ENCODE measurements at regions not wholly inside any gene's neighbourhood (a gene's known extent, or its start where the extent isn't known, plus 50 kb on each side); places are given as distances from the start of the nearest gene placed in this dataset.
A peak's percentile ranks its signal among the peaks of the same experiment; 100 is the strongest.
"Not testable (repeated sequence)": the region's sequence is repeated elsewhere in the genome, so short reads cannot be mapped to it uniquely, and the experiment has no call there.

GRCh38 chr2:87199228-87199627 lies 177.6 kb upstream of the PLGLB1 start:
- not testable (repeated sequence) for DNase-seq

GRCh38 chr2:87204569-87205147 lies 183.0 kb upstream of the PLGLB1 start:
- DNase-seq, result not testable (repeated sequence)

GRCh38 chr2:87212938-87213337 lies 191.3 kb upstream of the PLGLB1 start:
- DNase-seq, result not testable (repeated sequence)

- not testable (repeated sequence) for DNase-seq
Measured at GRCh38 chr2:87217005-87217404, 195.4 kb upstream of the PLGLB1 start.

- DNase-seq, result not testable (repeated sequence)
Measured at GRCh38 chr2:87217741-87218410, 196.2 kb upstream of the PLGLB1 start.

- not testable (repeated sequence) for DNase-seq
Measured at GRCh38 chr2:87220651-87221050, 199.0 kb upstream of the PLGLB1 start.

GRCh38 chr2:87222131-87222530 lies 200.5 kb upstream of the PLGLB1 start:
- DNase-seq, result not testable (repeated sequence)

- not testable (repeated sequence) for DNase-seq
Measured at GRCh38 chr2:87223873-87224272, 202.2 kb upstream of the PLGLB1 start.

- peak; percentile 22 to 63 for DNase-seq
Measured at GRCh38 chr2:87229091-87229689, 207.5 kb upstream of the PLGLB1 start.

GRCh38 chr2:87229964-87230363 lies 208.3 kb upstream of the PLGLB1 start:
- not testable (repeated sequence) for DNase-seq

GRCh38 chr2:87235333-87235981 lies 213.8 kb upstream of the PLGLB1 start:
- DNase-seq, result not testable (repeated sequence)

GRCh38 chr2:87237570-87238336 lies 216.1 kb upstream of the PLGLB1 start:
- DNase-seq, result not testable (repeated sequence)

- DNase-seq, result not testable (repeated sequence)
Measured at GRCh38 chr2:87239558-87240215, 218.0 kb upstream of the PLGLB1 start.

- DNase-seq, result peak; percentile 13 to 61
Measured at GRCh38 chr2:87246066-87246717, 224.5 kb upstream of the PLGLB1 start.

- not testable (repeated sequence) for DNase-seq
Measured at GRCh38 chr2:87252046-87252445, 230.4 kb upstream of the PLGLB1 start.

GRCh38 chr2:87254562-87254961 lies 232.9 kb upstream of the PLGLB1 start:
- DNase-seq, result not testable (repeated sequence)

- DNase-seq, result not testable (repeated sequence)
Measured at GRCh38 chr2:87255410-87255809, 233.8 kb upstream of the PLGLB1 start.

- DNase-seq, result not testable (repeated sequence)
Measured at GRCh38 chr2:87258887-87259286, 237.2 kb upstream of the PLGLB1 start.

- not testable (repeated sequence) for DNase-seq
Measured at GRCh38 chr2:87262184-87262702, 240.6 kb upstream of the PLGLB1 start.

GRCh38 chr2:87263868-87264518 lies 242.3 kb upstream of the PLGLB1 start:
- not testable (repeated sequence) for DNase-seq

GRCh38 chr2:87275192-87275591 lies 253.5 kb upstream of the PLGLB1 start:
- not testable (repeated sequence) for DNase-seq
